WTC11 (cell line): ENCODE measurements at regions not wholly inside any gene's neighbourhood (a gene's known extent, or its start where the extent isn't known, plus 50 kb on each side); places are given as distances from the start of the nearest gene placed in this dataset.

Experiments
- ATAC-seq: fragments of 200-7000 bp; cut with Tn5 transposase; 2 replicates; pipeline ENCODE4 v1.10.0; 2021; ENCODE audit warnings: mild to moderate bottlenecking, moderate library complexity
- CTCF ChIA-PET: fragments of 300-600 bp; sonication (Branson Sonifier 250); formaldehyde crosslinking; loops from one replicate; lab custom pipeline; 2021; ENCODE audit warnings: antibody characterized with exemption; lab: Charles Lee
- POLR2A ChIA-PET: fragments of 350-600 bp; sonication (Branson Sonifier 250); formaldehyde crosslinking; loops from one replicate; lab custom pipeline; 2021; ENCODE audit warnings: antibody characterized with exemption; lab: Charles Lee
- DNase-seq: peaks from one replicate; pipeline ENCODE4 v3.0.0; 2021; ENCODE audit warnings: low spot score
- H3K27ac Mint-ChIP-seq: 2 replicates; pipeline ENCODE4 v1.8.0; 2021; ENCODE audit warnings: mixed read lengths
- H3K27me3 Mint-ChIP-seq: 2 replicates; pipeline ENCODE4 v1.8.0; 2021; ENCODE audit warnings: low read depth, mild to moderate bottlenecking, moderate library complexity, mixed read lengths
- H3K36me3 Mint-ChIP-seq: 2 replicates; pipeline ENCODE4 v1.8.0; 2021; ENCODE audit warnings: mixed read lengths
- H3K4me1 Mint-ChIP-seq: 2 replicates; pipeline ENCODE4 v1.8.0; 2022; ENCODE audit warnings: mixed read lengths
- H3K4me3 Mint-ChIP-seq: 2 replicates; pipeline ENCODE4 v1.8.0; 2021; ENCODE audit warnings: mild to moderate bottlenecking, moderate library complexity, mixed read lengths
- H3K9me3 Mint-ChIP-seq: 2 replicates; pipeline ENCODE4 v1.8.0; 2021; ENCODE audit warnings: mixed read lengths
- ETV6 ChIP-seq: sonication (generic); formaldehyde crosslinking; IDR thresholded peaks from 2 replicates; pipeline ENCODE4 v1.8.1; 2022; ENCODE audit warnings: mild to moderate bottlenecking, missing genetic modification reagents
- FOXJ3 ChIP-seq: sonication (generic); formaldehyde crosslinking; IDR thresholded peaks from 2 replicates; pipeline ENCODE4 v1.9.0; 2021; ENCODE audit warnings: missing genetic modification reagents, mild to moderate bottlenecking, borderline replicate concordance
- FOXP1 ChIP-seq: sonication (generic); formaldehyde crosslinking; IDR thresholded peaks from 2 replicates; pipeline ENCODE4 v1.8.0; 2022; ENCODE audit warnings: missing genetic modification reagents, mild to moderate bottlenecking, moderate library complexity, borderline replicate concordance
- KAT7 ChIP-seq: sonication (generic); formaldehyde crosslinking; IDR thresholded peaks from 2 replicates; pipeline ENCODE4 v1.8.1; 2023; ENCODE audit warnings: missing genetic modification reagents, mild to moderate bottlenecking, borderline replicate concordance
- NR2C2 ChIP-seq: sonication (generic); formaldehyde crosslinking; IDR thresholded peaks from 2 replicates; pipeline ENCODE4 v1.8.0; 2022; ENCODE audit warnings: mild to moderate bottlenecking, missing genetic modification reagents
- NR3C1 ChIP-seq: sonication (generic); formaldehyde crosslinking; conservative IDR thresholded peaks from 2 replicates; pipeline ENCODE4 v1.8.1; 2023; ENCODE audit warnings: low read depth, mild to moderate bottlenecking, missing genetic modification reagents
- TCF7 ChIP-seq: sonication (generic); formaldehyde crosslinking; IDR thresholded peaks from 2 replicates; pipeline ENCODE4 v1.8.0; 2022; ENCODE audit warnings: mild to moderate bottlenecking, low read depth, missing genetic modification reagents, moderate library complexity
- TEAD4 ChIP-seq: sonication (generic); formaldehyde crosslinking; IDR thresholded peaks from 2 replicates; pipeline ENCODE4 v1.8.0; 2022; ENCODE audit warnings: mild to moderate bottlenecking, missing genetic modification reagents
- ZNF121 ChIP-seq: sonication (generic); formaldehyde crosslinking; IDR thresholded peaks from 2 replicates; pipeline ENCODE4 v1.8.0; 2023; ENCODE audit warnings: missing genetic modification reagents
- ZNF138 ChIP-seq: sonication (generic); formaldehyde crosslinking; conservative IDR thresholded peaks from 2 replicates; pipeline ENCODE4 v1.8.1; 2022; ENCODE audit warnings: mild to moderate bottlenecking, moderate library complexity, missing genetic modification reagents
- ZNF219 ChIP-seq: sonication (generic); formaldehyde crosslinking; IDR thresholded peaks from 2 replicates; pipeline ENCODE4 v1.8.0; 2023; ENCODE audit warnings: missing genetic modification reagents, mild to moderate bottlenecking, borderline replicate concordance
- ZNF396 ChIP-seq: fragments of 250-450 bp; sonication (Bioruptor Pico); IDR thresholded peaks from 2 replicates; pipeline ENCODE4 v1.8.0; 2021; ENCODE audit warnings: mild to moderate bottlenecking, moderate library complexity, borderline replicate concordance
- ZNF416 ChIP-seq: fragments of 250-450 bp; sonication (Bioruptor Pico); IDR thresholded peaks from 2 replicates; pipeline ENCODE4 v1.9.0; 2021; ENCODE audit warnings: mild to moderate bottlenecking, inconsistent platforms
- ZNF423 ChIP-seq: fragments of 250-450 bp; sonication (Bioruptor Pico); IDR thresholded peaks from 2 replicates; pipeline ENCODE4 v2.1.2; 2022; ENCODE audit warnings: mild to moderate bottlenecking, moderate library complexity
- TF ChIP-seq, protein P1 (sequence below): sonication (generic); formaldehyde crosslinking; IDR thresholded peaks from 2 replicates; pipeline ENCODE4 v1.8.1; 2023; ENCODE audit warnings: mild to moderate bottlenecking, missing genetic modification reagents, borderline replicate concordance
- TF ChIP-seq, protein P2 (sequence below): sonication (generic); formaldehyde crosslinking; IDR thresholded peaks from 2 replicates; pipeline ENCODE4 v1.8.0; 2023; ENCODE audit warnings: missing genetic modification reagents, mild to moderate bottlenecking, borderline replicate concordance
- TF ChIP-seq, protein P3 (sequence below): sonication (generic); formaldehyde crosslinking; IDR thresholded peaks from 2 replicates; pipeline ENCODE4 v1.8.0; 2022; ENCODE audit warnings: mild to moderate bottlenecking, missing genetic modification reagents
- TF ChIP-seq, protein P4 (sequence below): sonication (generic); formaldehyde crosslinking; conservative IDR thresholded peaks from 2 replicates; pipeline ENCODE4 v1.8.1; 2023; ENCODE audit warnings: mild to moderate bottlenecking, low read depth, missing genetic modification reagents, moderate library complexity
- TF ChIP-seq, protein P5 (sequence below): sonication (generic); formaldehyde crosslinking; IDR thresholded peaks from 2 replicates; pipeline ENCODE4 v1.8.0; 2022; ENCODE audit warnings: mild to moderate bottlenecking, missing genetic modification reagents

DNA sequence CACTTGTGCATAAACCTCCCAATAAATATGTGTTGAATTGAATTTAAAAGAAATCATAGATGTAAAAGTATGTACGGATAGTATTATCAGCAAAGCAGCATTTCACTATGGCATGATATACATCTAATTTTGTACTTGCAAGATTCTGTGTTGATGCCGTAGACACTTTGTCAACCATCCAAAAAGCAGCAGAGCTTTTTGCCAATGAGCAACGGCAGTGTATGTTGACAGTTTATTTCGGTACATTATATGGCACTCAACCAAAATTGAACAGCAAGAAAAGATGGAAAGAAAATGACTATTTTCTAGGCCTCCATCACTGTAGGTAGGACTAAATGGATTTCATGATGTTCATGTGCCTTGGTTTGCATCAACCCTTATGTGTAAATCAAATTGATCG lies 543.7 kb downstream of the DACH1 start:
- H3K36me3 Mint-ChIP-seq, result no peaks in the 10 kb centered on the region
- ChIA-PET POLR2A (no interaction called here), CTCF (no interaction called here)
- H3K9me3 Mint-ChIP-seq, result peaks cover 5% of the 10 kb centered on the region
- no peak overlapping the region for H3K4me3 Mint-ChIP-seq
- H3K4me1 Mint-ChIP-seq, result no peaks in the 10 kb centered on the region
- no peak overlapping the region for H3K27ac Mint-ChIP-seq
- no peaks in the 10 kb centered on the region for H3K27me3 Mint-ChIP-seq
- DNase-seq (no peak), ATAC-seq (no peak)
- no peak for TF ChIP-seq NR3C1 (CRISPR knock-in tag)
- TF ChIP-seq ZNF138, result no peak
- no peak for TF ChIP-seq TEAD4
- TF ChIP-seq, protein P1, sequence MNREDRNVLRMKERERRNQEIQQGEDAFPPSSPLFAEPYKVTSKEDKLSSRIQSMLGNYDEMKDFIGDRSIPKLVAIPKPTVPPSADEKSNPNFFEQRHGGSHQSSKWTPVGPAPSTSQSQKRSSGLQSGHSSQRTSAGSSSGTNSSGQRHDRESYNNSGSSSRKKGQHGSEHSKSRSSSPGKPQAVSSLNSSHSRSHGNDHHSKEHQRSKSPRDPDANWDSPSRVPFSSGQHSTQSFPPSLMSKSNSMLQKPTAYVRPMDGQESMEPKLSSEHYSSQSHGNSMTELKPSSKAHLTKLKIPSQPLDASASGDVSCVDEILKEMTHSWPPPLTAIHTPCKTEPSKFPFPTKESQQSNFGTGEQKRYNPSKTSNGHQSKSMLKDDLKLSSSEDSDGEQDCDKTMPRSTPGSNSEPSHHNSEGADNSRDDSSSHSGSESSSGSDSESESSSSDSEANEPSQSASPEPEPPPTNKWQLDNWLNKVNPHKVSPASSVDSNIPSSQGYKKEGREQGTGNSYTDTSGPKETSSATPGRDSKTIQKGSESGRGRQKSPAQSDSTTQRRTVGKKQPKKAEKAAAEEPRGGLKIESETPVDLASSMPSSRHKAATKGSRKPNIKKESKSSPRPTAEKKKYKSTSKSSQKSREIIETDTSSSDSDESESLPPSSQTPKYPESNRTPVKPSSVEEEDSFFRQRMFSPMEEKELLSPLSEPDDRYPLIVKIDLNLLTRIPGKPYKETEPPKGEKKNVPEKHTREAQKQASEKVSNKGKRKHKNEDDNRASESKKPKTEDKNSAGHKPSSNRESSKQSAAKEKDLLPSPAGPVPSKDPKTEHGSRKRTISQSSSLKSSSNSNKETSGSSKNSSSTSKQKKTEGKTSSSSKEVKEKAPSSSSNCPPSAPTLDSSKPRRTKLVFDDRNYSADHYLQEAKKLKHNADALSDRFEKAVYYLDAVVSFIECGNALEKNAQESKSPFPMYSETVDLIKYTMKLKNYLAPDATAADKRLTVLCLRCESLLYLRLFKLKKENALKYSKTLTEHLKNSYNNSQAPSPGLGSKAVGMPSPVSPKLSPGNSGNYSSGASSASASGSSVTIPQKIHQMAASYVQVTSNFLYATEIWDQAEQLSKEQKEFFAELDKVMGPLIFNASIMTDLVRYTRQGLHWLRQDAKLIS (CRISPR knock-in tag), result no peak
- TF ChIP-seq ZNF121 (CRISPR knock-in tag), result no peak
- TF ChIP-seq ZNF416 (CRISPR knock-in tag), result no peak
- TF ChIP-seq NR2C2 (CRISPR knock-in tag), result no peak
- TF ChIP-seq ZNF396 (CRISPR knock-in tag), result no peak
- TF ChIP-seq ETV6, result no peak
- TF ChIP-seq ZNF219 (CRISPR knock-in tag), result no peak
- no peak for TF ChIP-seq TCF7 (CRISPR knock-in tag)
- no peak for TF ChIP-seq FOXP1 (CRISPR knock-in tag)
- no peak for TF ChIP-seq FOXJ3
- TF ChIP-seq, protein P2, sequence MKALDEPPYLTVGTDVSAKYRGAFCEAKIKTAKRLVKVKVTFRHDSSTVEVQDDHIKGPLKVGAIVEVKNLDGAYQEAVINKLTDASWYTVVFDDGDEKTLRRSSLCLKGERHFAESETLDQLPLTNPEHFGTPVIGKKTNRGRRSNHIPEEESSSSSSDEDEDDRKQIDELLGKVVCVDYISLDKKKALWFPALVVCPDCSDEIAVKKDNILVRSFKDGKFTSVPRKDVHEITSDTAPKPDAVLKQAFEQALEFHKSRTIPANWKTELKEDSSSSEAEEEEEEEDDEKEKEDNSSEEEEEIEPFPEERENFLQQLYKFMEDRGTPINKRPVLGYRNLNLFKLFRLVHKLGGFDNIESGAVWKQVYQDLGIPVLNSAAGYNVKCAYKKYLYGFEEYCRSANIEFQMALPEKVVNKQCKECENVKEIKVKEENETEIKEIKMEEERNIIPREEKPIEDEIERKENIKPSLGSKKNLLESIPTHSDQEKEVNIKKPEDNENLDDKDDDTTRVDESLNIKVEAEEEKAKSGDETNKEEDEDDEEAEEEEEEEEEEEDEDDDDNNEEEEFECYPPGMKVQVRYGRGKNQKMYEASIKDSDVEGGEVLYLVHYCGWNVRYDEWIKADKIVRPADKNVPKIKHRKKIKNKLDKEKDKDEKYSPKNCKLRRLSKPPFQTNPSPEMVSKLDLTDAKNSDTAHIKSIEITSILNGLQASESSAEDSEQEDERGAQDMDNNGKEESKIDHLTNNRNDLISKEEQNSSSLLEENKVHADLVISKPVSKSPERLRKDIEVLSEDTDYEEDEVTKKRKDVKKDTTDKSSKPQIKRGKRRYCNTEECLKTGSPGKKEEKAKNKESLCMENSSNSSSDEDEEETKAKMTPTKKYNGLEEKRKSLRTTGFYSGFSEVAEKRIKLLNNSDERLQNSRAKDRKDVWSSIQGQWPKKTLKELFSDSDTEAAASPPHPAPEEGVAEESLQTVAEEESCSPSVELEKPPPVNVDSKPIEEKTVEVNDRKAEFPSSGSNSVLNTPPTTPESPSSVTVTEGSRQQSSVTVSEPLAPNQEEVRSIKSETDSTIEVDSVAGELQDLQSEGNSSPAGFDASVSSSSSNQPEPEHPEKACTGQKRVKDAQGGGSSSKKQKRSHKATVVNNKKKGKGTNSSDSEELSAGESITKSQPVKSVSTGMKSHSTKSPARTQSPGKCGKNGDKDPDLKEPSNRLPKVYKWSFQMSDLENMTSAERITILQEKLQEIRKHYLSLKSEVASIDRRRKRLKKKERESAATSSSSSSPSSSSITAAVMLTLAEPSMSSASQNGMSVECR (CRISPR knock-in tag), result no peak
- TF ChIP-seq, protein P3, sequence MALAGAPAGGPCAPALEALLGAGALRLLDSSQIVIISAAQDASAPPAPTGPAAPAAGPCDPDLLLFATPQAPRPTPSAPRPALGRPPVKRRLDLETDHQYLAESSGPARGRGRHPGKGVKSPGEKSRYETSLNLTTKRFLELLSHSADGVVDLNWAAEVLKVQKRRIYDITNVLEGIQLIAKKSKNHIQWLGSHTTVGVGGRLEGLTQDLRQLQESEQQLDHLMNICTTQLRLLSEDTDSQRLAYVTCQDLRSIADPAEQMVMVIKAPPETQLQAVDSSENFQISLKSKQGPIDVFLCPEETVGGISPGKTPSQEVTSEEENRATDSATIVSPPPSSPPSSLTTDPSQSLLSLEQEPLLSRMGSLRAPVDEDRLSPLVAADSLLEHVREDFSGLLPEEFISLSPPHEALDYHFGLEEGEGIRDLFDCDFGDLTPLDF (CRISPR knock-in tag), result no peak
- TF ChIP-seq ZNF423 (CRISPR knock-in tag), result no peak
- no peak for TF ChIP-seq KAT7 (CRISPR knock-in tag)
- TF ChIP-seq, protein P4, sequence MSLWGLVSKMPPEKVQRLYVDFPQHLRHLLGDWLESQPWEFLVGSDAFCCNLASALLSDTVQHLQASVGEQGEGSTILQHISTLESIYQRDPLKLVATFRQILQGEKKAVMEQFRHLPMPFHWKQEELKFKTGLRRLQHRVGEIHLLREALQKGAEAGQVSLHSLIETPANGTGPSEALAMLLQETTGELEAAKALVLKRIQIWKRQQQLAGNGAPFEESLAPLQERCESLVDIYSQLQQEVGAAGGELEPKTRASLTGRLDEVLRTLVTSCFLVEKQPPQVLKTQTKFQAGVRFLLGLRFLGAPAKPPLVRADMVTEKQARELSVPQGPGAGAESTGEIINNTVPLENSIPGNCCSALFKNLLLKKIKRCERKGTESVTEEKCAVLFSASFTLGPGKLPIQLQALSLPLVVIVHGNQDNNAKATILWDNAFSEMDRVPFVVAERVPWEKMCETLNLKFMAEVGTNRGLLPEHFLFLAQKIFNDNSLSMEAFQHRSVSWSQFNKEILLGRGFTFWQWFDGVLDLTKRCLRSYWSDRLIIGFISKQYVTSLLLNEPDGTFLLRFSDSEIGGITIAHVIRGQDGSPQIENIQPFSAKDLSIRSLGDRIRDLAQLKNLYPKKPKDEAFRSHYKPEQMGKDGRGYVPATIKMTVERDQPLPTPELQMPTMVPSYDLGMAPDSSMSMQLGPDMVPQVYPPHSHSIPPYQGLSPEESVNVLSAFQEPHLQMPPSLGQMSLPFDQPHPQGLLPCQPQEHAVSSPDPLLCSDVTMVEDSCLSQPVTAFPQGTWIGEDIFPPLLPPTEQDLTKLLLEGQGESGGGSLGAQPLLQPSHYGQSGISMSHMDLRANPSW (CRISPR knock-in tag), result no peak
- TF ChIP-seq, protein P5, sequence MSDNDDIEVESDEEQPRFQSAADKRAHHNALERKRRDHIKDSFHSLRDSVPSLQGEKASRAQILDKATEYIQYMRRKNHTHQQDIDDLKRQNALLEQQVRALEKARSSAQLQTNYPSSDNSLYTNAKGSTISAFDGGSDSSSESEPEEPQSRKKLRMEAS (CRISPR knock-in tag), result no peak
